ENCODE measurements at regions not wholly inside any gene's neighbourhood (a gene's known extent, or its start where the extent isn't known, plus 50 kb on each side); places are given as distances from the start of the nearest gene placed in this dataset.
"Not testable (repeated sequence)": the region's sequence is repeated elsewhere in the genome, so short reads cannot be mapped to it uniquely, and the experiment has no call there.

DNA sequence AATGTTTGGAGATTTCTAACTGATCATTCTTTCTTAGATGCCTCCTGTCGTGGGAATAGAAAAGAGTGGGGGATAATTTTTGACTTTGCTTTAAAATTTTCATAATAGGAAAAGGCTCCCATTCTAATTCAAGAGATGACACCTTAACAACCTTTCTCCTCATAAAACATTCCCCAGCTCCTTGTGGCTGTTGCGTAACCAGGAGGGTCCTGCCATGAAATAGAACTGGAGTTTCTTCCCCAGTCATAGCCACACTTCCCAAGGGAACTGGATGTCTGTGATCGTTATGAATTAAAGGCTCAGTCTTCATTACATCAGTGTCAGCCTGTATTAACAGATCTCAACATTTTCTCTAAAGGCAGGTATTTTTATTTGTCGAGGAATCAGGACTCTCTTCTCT, 119.9 kb upstream of the DAP start:
- Histone ChIP-seq H3K4me2 (ENCODE audit: low read depth, low read length) (no peak overlapping the region), H3K79me2 (ENCODE audit: low read length) (no peaks in the 10 kb centered on the region), H3K9me2 (replicated peaks; ENCODE audit: insufficient read depth, low read length) (no peaks in the 10 kb centered on the region), H3F3A (ENCODE audit: insufficient read depth, low read length) (no peaks in the 10 kb centered on the region), H3K9me3 (replicated peaks; ENCODE audit: insufficient read depth, low read length) (no peaks in the 10 kb centered on the region), H3K4me3 (ENCODE audit: low read length) (no peak overlapping the region), H2AFZ (ENCODE audit: low read length) (no peak overlapping the region), H4K20me1 (ENCODE audit: insufficient read depth, low read length) (no peaks in the 10 kb centered on the region), H3K27me3 (replicated peaks; ENCODE audit: insufficient read depth, low read length) (no peaks in the 10 kb centered on the region), H3K4me1 (ENCODE audit: low read length) (no peaks in the 10 kb centered on the region), H3K27ac (ENCODE audit: low read length) (no peak overlapping the region), H3K36me3 (replicated peaks; ENCODE audit: insufficient read depth, low read length) (no peaks in the 10 kb centered on the region), H3K9ac (ENCODE audit: low read length) (no peak overlapping the region)
- DNase-seq: no peak
- TF ChIP-seq EZH2 (optimal IDR thresholded peaks at IDR 0.05; ENCODE audit: low read depth, low read length) (no peak), EZH2phosphoT487 (IDR thresholded peaks at IDR 0.05; ENCODE audit: low read length) (no peak)
- TF ChIP-seq, protein P1, sequence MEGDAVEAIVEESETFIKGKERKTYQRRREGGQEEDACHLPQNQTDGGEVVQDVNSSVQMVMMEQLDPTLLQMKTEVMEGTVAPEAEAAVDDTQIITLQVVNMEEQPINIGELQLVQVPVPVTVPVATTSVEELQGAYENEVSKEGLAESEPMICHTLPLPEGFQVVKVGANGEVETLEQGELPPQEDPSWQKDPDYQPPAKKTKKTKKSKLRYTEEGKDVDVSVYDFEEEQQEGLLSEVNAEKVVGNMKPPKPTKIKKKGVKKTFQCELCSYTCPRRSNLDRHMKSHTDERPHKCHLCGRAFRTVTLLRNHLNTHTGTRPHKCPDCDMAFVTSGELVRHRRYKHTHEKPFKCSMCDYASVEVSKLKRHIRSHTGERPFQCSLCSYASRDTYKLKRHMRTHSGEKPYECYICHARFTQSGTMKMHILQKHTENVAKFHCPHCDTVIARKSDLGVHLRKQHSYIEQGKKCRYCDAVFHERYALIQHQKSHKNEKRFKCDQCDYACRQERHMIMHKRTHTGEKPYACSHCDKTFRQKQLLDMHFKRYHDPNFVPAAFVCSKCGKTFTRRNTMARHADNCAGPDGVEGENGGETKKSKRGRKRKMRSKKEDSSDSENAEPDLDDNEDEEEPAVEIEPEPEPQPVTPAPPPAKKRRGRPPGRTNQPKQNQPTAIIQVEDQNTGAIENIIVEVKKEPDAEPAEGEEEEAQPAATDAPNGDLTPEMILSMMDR (IDR thresholded peaks at IDR 0.05; ENCODE audit: low read length): no peak

DNA sequence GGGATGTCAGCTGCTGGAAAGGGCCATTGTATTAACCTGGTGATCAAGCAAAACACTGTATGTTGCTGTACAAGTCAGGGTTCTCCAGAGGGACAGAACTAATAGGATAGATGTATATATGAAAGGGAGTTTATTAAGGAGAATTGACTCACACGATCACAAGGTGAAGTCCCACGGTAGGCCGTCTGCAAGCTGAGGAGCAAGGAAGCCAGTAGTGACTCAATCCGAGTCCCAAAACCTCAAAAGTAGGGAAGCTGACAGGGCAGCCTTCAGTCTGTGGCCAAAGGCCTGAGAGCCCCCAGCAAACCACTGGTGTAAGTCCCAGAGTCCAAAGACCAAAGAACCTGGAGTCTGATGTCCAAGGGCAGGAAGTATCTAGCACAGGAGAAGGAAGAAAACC, 116.0 kb upstream of the DAP start:
- H3K36me3 ChIP-seq (replicated peaks; ENCODE audit: insufficient read depth, low read length); H2AFZ ChIP-seq (ENCODE audit: low read length); H3K27me3 ChIP-seq (replicated peaks; ENCODE audit: insufficient read depth, low read length); DNase-seq; H3K27ac ChIP-seq (ENCODE audit: low read length); H3K79me2 ChIP-seq (ENCODE audit: low read length); H3K9me2 ChIP-seq (replicated peaks; ENCODE audit: insufficient read depth, low read length); H4K20me1 ChIP-seq (ENCODE audit: insufficient read depth, low read length); H3K4me1 ChIP-seq (ENCODE audit: low read length); H3K4me3 ChIP-seq (ENCODE audit: low read length); H3K9ac ChIP-seq (ENCODE audit: low read length); H3F3A ChIP-seq (ENCODE audit: insufficient read depth, low read length); H3K4me2 ChIP-seq (ENCODE audit: low read depth, low read length); H3K9me3 ChIP-seq (replicated peaks; ENCODE audit: insufficient read depth, low read length): not testable (repeated sequence)

DNA sequence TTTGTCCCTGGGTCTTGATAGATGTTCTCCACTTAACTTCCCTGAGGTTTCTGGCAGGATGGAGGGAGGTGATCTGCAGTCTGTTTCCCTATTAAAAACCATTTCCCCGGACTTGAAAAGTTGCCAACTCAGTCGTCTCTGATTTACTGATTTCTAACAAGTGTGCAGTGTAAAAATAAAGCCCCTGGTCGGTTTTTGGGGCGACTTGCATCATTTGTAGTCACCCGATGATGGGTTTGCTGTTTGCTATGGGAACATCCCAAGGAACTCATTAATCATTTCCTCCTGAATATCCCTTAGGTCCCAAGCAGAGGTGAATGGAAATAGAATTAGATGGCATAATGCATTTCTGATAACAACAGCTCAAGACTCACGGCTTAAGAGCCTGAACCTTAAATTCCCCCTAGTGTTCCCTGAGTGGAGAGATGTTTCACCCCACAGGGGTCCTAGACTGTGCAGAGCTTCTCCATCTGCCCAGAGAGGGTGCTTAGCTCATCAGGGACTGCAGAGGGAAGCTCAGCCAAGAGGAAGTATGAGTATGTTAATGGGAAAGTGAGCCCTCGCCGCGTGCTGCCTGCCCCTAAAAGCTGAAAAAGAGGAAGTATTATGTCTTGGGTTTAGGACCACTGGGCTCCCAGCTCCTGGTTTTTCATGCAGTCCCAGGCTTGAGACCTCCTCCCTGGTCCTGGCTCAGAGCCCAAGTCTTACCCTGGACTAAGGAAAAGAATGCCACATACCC, 115.1 kb upstream of the DAP start:
- Histone ChIP-seq H3K9me2 (replicated peaks; ENCODE audit: insufficient read depth, low read length) (no peaks in the 10 kb centered on the region), H3K4me2 (ENCODE audit: low read depth, low read length) (no peak overlapping the region), H3K4me3 (ENCODE audit: low read length) (no peak overlapping the region), H3K36me3 (replicated peaks; ENCODE audit: insufficient read depth, low read length) (no peaks in the 10 kb centered on the region), H3K79me2 (ENCODE audit: low read length) (no peaks in the 10 kb centered on the region), H3K27me3 (replicated peaks; ENCODE audit: insufficient read depth, low read length) (no peaks in the 10 kb centered on the region), H4K20me1 (ENCODE audit: insufficient read depth, low read length) (no peaks in the 10 kb centered on the region), H3F3A (ENCODE audit: insufficient read depth, low read length) (no peaks in the 10 kb centered on the region), H2AFZ (ENCODE audit: low read length) (no peak overlapping the region), H3K9me3 (replicated peaks; ENCODE audit: insufficient read depth, low read length) (no peaks in the 10 kb centered on the region), H3K4me1 (ENCODE audit: low read length) (no peaks in the 10 kb centered on the region), H3K9ac (ENCODE audit: low read length) (no peak overlapping the region), H3K27ac (ENCODE audit: low read length) (no peak overlapping the region)
- DNase-seq: no peak
- TF ChIP-seq, protein P1 (IDR thresholded peaks at IDR 0.05; ENCODE audit: low read length): no peak
- TF ChIP-seq EZH2phosphoT487 (IDR thresholded peaks at IDR 0.05; ENCODE audit: low read length) (no peak), EZH2 (optimal IDR thresholded peaks at IDR 0.05; ENCODE audit: low read depth, low read length) (no peak)

DNA sequence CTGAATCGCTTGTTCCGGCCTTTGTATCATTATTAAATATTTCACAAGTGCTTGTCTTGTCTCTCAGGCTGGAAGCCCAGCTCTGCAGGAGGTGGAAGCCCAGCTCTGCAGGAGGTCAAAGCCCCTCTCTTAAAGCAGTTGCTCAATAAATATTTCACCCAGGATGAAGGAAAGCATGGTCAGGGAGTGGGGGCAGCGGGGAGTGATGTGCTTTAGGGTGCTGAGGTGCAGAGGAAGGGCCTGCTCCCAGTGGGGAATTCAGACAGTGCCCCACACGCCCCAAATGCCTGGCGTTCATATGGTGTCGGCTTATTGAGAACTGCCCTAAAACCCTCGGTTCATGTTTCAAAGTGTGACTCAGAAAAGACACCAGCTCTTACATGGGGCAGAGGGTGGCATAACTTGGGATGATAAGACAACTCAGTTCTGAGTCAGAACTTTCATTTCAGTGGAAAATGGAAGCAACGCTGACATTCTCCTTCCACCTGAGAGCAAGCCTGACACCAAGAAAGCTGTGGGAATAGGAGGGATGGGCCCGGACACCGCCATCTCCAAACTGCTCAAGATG, 114.3 kb upstream of the DAP start:
- no peak overlapping the region for H3K4me2 ChIP-seq (ENCODE audit: low read depth, low read length)
- TF ChIP-seq, protein P1 (IDR thresholded peaks at IDR 0.05; ENCODE audit: low read length): no peak
- no peak for TF ChIP-seq EZH2 (optimal IDR thresholded peaks at IDR 0.05; ENCODE audit: low read depth, low read length)
- TF ChIP-seq EZH2phosphoT487 (IDR thresholded peaks at IDR 0.05; ENCODE audit: low read length): no peak
- H3K9me2 ChIP-seq (replicated peaks; ENCODE audit: insufficient read depth, low read length): no peaks in the 10 kb centered on the region
- H3K27ac ChIP-seq (ENCODE audit: low read length): no peak overlapping the region
- H3K36me3 ChIP-seq (replicated peaks; ENCODE audit: insufficient read depth, low read length): no peaks in the 10 kb centered on the region
- no peaks in the 10 kb centered on the region for H4K20me1 ChIP-seq (ENCODE audit: insufficient read depth, low read length)
- H3K4me3 ChIP-seq (ENCODE audit: low read length): no peak overlapping the region
- no peak for DNase-seq
- H3K9ac ChIP-seq (ENCODE audit: low read length): no peak overlapping the region
- H2AFZ ChIP-seq (ENCODE audit: low read length): no peak overlapping the region
- H3K79me2 ChIP-seq (ENCODE audit: low read length): no peaks in the 10 kb centered on the region
- no peaks in the 10 kb centered on the region for H3K27me3 ChIP-seq (replicated peaks; ENCODE audit: insufficient read depth, low read length)
- no peaks in the 10 kb centered on the region for H3F3A ChIP-seq (ENCODE audit: insufficient read depth, low read length)
- no peaks in the 10 kb centered on the region for H3K4me1 ChIP-seq (ENCODE audit: low read length)
- H3K9me3 ChIP-seq (replicated peaks; ENCODE audit: insufficient read depth, low read length): no peaks in the 10 kb centered on the region

Measured in MM.1S (cell line).